H1 (cell line): ENCODE measurements at regions not wholly inside any gene's neighbourhood (a gene's known extent, or its start where the extent isn't known, plus 50 kb on each side); places are given as distances from the start of the nearest gene placed in this dataset.

ENCODE experiments used
- CTCF ChIA-PET: fragments of 300-600 bp; sonication (Branson Sonifier 250); formaldehyde crosslinking; loops from one replicate; lab custom pipeline; 2021; ENCODE audit not compliant: partially characterized antibody; lab: Charles Lee
- POLR2A ChIA-PET: fragments of 300-600 bp; sonication (Branson Sonifier 250); formaldehyde crosslinking; loops from one replicate; lab custom pipeline; 2021; ENCODE audit warnings: inconsistent platforms; ENCODE audit not compliant: partially characterized antibody; lab: Charles Lee
- DNase-seq, 2 experiments: peaks; one replicate each; pipeline versions ENCODE4 v3.0.0 to v3.0.0-alpha.2; 2010 to 2022; ENCODE audit warnings: low spot score in 2 of 2, low read depth in 1 of 2, mixed read lengths in 1 of 2
- FAIRE-seq: peaks from 2 replicates; lab custom pipeline; 2011; peaks lifted over from hg19 to GRCh38; lab: Jason Lieb, UNC
- H2AFZ ChIP-seq: 2 replicates; pipeline ENCODE4 v1.8.1; 2012; ENCODE audit warnings: low read length, inconsistent platforms
- H2AK5ac ChIP-seq: 2 replicates; pipeline ENCODE4 v1.6.1; 2013; ENCODE audit warnings: low read depth, low read length
- H2BK120ac ChIP-seq: replicated peaks from 2 replicates; pipeline ENCODE3; 2013; ENCODE audit warnings: low read depth, low read length, inconsistent platforms
- H2BK12ac ChIP-seq: 2 replicates; pipeline ENCODE4 v1.6.1; 2013; ENCODE audit warnings: low read depth, low read length
- H2BK15ac ChIP-seq: 2 replicates; pipeline ENCODE4 v1.6.1; 2013; ENCODE audit warnings: low read length
- H2BK20ac ChIP-seq: 2 replicates; pipeline ENCODE4 v1.6.1; 2013; ENCODE audit warnings: low read length
- H2BK5ac ChIP-seq: 2 replicates; pipeline ENCODE4 v1.6.1; 2013; ENCODE audit warnings: low read depth, low read length
- H3K14ac ChIP-seq: 2 replicates; pipeline ENCODE4 v1.6.1; 2013; ENCODE audit warnings: inconsistent platforms; ENCODE audit not compliant: insufficient read length
- H3K18ac ChIP-seq: 2 replicates; pipeline ENCODE4 v1.6.1; 2013; ENCODE audit warnings: low read length; ENCODE audit errors: extremely low read depth
- H3K23ac ChIP-seq: 2 replicates; pipeline ENCODE4 v1.6.1; 2013; ENCODE audit warnings: inconsistent platforms; ENCODE audit not compliant: insufficient read length
- H3K23me2 ChIP-seq: 2 replicates; pipeline ENCODE4 v1.6.1; 2013; ENCODE audit warnings: low read depth, low read length
- H3K27ac ChIP-seq: 2 replicates; pipeline ENCODE4 v1.6.1; 2011; ENCODE audit warnings: low read depth, low read length, inconsistent platforms
- H3K27me3 ChIP-seq, 4 experiments: replicated peaks in 1 of 4; 1 replicate in 1 of 4; 2 replicates in 3 of 4; pipeline versions ENCODE4 v1.6.1 to v1.8.1; 2011 to 2013; ENCODE audit warnings: low read length in 3 of 4, mild to moderate bottlenecking in 3 of 4, inconsistent platforms in 2 of 4, mixed read lengths in 2 of 4, moderate library complexity in 1 of 4; ENCODE audit not compliant: control insufficient read depth in 3 of 4, insufficient read depth in 3 of 4; ENCODE audit errors: extremely low read depth in 1 of 4
- H3K36me3 ChIP-seq, 4 experiments: 2 replicates each; pipeline versions ENCODE4 v1.6.1 to v1.8.1; 2011 to 2013; ENCODE audit warnings: mild to moderate bottlenecking in 4 of 4, low read length in 3 of 4, moderate library complexity in 2 of 4, control low read depth in 1 of 4, inconsistent platforms in 1 of 4; ENCODE audit not compliant: insufficient read depth in 4 of 4, control insufficient read depth in 2 of 4
- H3K4ac ChIP-seq: replicated peaks from 2 replicates; pipeline ENCODE3; 2013; ENCODE audit warnings: low read length, low read depth, mixed read lengths, inconsistent platforms; ENCODE audit not compliant: insufficient read length
- H3K4me1 ChIP-seq, 4 experiments: replicated peaks in 1 of 4; 1 replicate in 1 of 4; 2 replicates in 3 of 4; pipeline versions ENCODE4 v1.6.1 to v1.8.1; 2011 to 2013; ENCODE audit warnings: low read length in 3 of 4, inconsistent platforms in 2 of 4, mixed read lengths in 1 of 4; ENCODE audit not compliant: insufficient read depth in 4 of 4, control insufficient read depth in 3 of 4
- H3K4me2 ChIP-seq, 2 experiments: 2 replicates each; pipeline versions ENCODE4 v1.6.1 to v1.8.1; 2011 to 2013; ENCODE audit warnings: low read depth in 2 of 2, low read length in 2 of 2, control low read depth in 1 of 2, inconsistent platforms in 1 of 2, mild to moderate bottlenecking in 1 of 2; ENCODE audit not compliant: insufficient read depth in 1 of 2
- H3K4me3 ChIP-seq, 4 experiments: fragments of 200-600, 300-600 bp in 1 of 4; sonication (generic), shearing (Covaris generic), sonication (Bioruptor Twin) in 1 of 4; 2 replicates each; pipeline versions ENCODE4 v1.5.1 to v1.8.1; 2011 to 2016; ENCODE audit warnings: low read length in 4 of 4, low read depth in 3 of 4, control low read depth in 2 of 4, inconsistent platforms in 2 of 4, mild to moderate bottlenecking in 2 of 4, mixed read lengths in 1 of 4, moderate library complexity in 1 of 4; ENCODE audit not compliant: insufficient read depth in 2 of 4; ENCODE audit errors: extremely low read depth in 1 of 4
- H3K56ac ChIP-seq: replicated peaks from 2 replicates; pipeline ENCODE3; 2013; ENCODE audit warnings: low read depth, mild to moderate bottlenecking, mixed read lengths, low read length, inconsistent platforms; ENCODE audit not compliant: insufficient read length
- H3K79me1 ChIP-seq: 2 replicates; pipeline ENCODE4 v1.6.1; 2013; ENCODE audit warnings: low read depth, low read length, control low read depth
- H3K79me2 ChIP-seq, 2 experiments: 2 replicates each; pipeline versions ENCODE4 v1.6.1 to v1.8.1; 2012 to 2013; ENCODE audit warnings: low read length in 2 of 2, mild to moderate bottlenecking in 2 of 2, inconsistent platforms in 1 of 2; ENCODE audit not compliant: insufficient read depth in 2 of 2, control insufficient read depth in 1 of 2
- H3K9ac ChIP-seq, 4 experiments: replicated peaks in 1 of 4; 1 replicate in 1 of 4; 2 replicates in 3 of 4; pipeline versions ENCODE4 v1.6.1 to v1.8.1; 2011 to 2013; ENCODE audit warnings: low read depth in 3 of 4, low read length in 3 of 4, control low read depth in 2 of 4, mild to moderate bottlenecking in 2 of 4, moderate library complexity in 2 of 4, inconsistent platforms in 1 of 4; ENCODE audit errors: extremely low read depth in 1 of 4
- H3K9me3 ChIP-seq, 2 experiments: 2 replicates each; pipeline versions ENCODE4 v1.6.1 to v1.8.1; 2012 to 2013; ENCODE audit warnings: mild to moderate bottlenecking in 2 of 2, moderate library complexity in 2 of 2, control low read depth in 1 of 2, inconsistent platforms in 1 of 2, low read depth in 1 of 2, low read length in 1 of 2, mixed read lengths in 1 of 2; ENCODE audit not compliant: insufficient read depth in 2 of 2
- H4K20me1 ChIP-seq, 2 experiments: replicated peaks in 1 of 2; 2 replicates each; pipeline versions ENCODE3 to v1.8.1; 2011 to 2013; ENCODE audit warnings: inconsistent platforms in 2 of 2, low read length in 2 of 2, mild to moderate bottlenecking in 1 of 2; ENCODE audit not compliant: insufficient read depth in 2 of 2, control insufficient read depth in 1 of 2
- H4K5ac ChIP-seq: 2 replicates; pipeline ENCODE4 v1.6.1; 2013; ENCODE audit warnings: low read length, low read depth, mixed read lengths, inconsistent platforms; ENCODE audit not compliant: insufficient read length
- H4K8ac ChIP-seq: 2 replicates; pipeline ENCODE4 v1.8.0; 2013; ENCODE audit warnings: mild to moderate bottlenecking, moderate library complexity, low read length, inconsistent platforms; ENCODE audit not compliant: insufficient read depth; ENCODE audit errors: extremely low read depth
- H4K91ac ChIP-seq: replicated peaks from 2 replicates; pipeline ENCODE3; 2013; ENCODE audit warnings: low read length, mixed read lengths, inconsistent platforms; ENCODE audit not compliant: insufficient read length
- CBX5 ChIP-seq: fragments of 300-800, 300-1000 bp; sonication (generic); IDR thresholded peaks from 2 replicates; pipeline ENCODE4 v1.7.1; 2016; ENCODE audit warnings: antibody characterized with exemption, low read length, low read depth
- CTBP2 ChIP-seq: IDR thresholded peaks from 2 replicates; pipeline ENCODE4 v1.7.0; 2011; ENCODE audit warnings: borderline replicate concordance, mild to moderate bottlenecking, moderate library complexity, mixed read lengths, low read length; ENCODE audit not compliant: insufficient read depth, insufficient read length
- GTF2F1 ChIP-seq: IDR thresholded peaks from 2 replicates; pipeline ENCODE4 v1.6.1; 2012; ENCODE audit warnings: low read depth, low read length, improper control_type of control experiment, borderline replicate concordance
- HDAC6 ChIP-seq: IDR thresholded peaks from one replicate; pipeline ENCODE4 v1.7.1; 2012; ENCODE audit warnings: low read depth, mild to moderate bottlenecking, inconsistent platforms, low read length, moderate library complexity
- JUN ChIP-seq: IDR thresholded peaks from 2 replicates; pipeline ENCODE4 v1.6.1; 2011; ENCODE audit warnings: low read depth, mild to moderate bottlenecking, improper control_type of control experiment, low read length
- KDM1A ChIP-seq: fragments of 200-600, 300-600 bp; sonication (generic); IDR thresholded peaks from 2 replicates; pipeline ENCODE4 v1.7.1; 2016; ENCODE audit warnings: mild to moderate bottlenecking, low read length, borderline replicate concordance
- KDM5A ChIP-seq: fragments of 200-600 bp; IDR thresholded peaks from 2 replicates; pipeline ENCODE4 v1.7.1; 2012; ENCODE audit warnings: mild to moderate bottlenecking, low read length, inconsistent platforms, mixed read lengths
- POLR2A ChIP-seq, 2 experiments: IDR thresholded peaks; 1 replicate in 1 of 2; 2 replicates in 1 of 2; pipeline ENCODE4 v1.6.1; 2011; ENCODE audit warnings: low read depth in 2 of 2, low read length in 2 of 2, mild to moderate bottlenecking in 2 of 2; ENCODE audit errors: control extremely low read depth in 1 of 2
- RBBP5 ChIP-seq: IDR thresholded peaks from 2 replicates; pipeline ENCODE4 v1.7.1; 2012; ENCODE audit warnings: low read depth, mild to moderate bottlenecking, inconsistent platforms, low read length, moderate library complexity, borderline replicate concordance
- SIRT6 ChIP-seq: IDR thresholded peaks from one replicate; pipeline ENCODE4 v1.7.1; 2012; ENCODE audit warnings: low read length, inconsistent platforms
- TAF1 ChIP-seq: IDR thresholded peaks from 2 replicates; pipeline ENCODE4 v1.6.1; 2011; ENCODE audit warnings: mild to moderate bottlenecking, low read depth, low read length
- TBP ChIP-seq: IDR thresholded peaks from 2 replicates; pipeline ENCODE4 v1.6.1; 2011; ENCODE audit warnings: low read depth, low read length, improper control_type of control experiment
- TCF12 ChIP-seq: IDR thresholded peaks from 2 replicates; pipeline ENCODE4 v1.6.1; 2011; ENCODE audit warnings: low read depth, mild to moderate bottlenecking, low read length
- TEAD4 ChIP-seq: IDR thresholded peaks from 2 replicates; pipeline ENCODE4 v1.6.1; 2012; ENCODE audit warnings: low read depth, low read length, inconsistent platforms, mixed read lengths
- YY1 ChIP-seq: IDR thresholded peaks from 2 replicates; pipeline ENCODE4 v1.6.1; 2011; ENCODE audit warnings: low read depth, mild to moderate bottlenecking, low read length
- ZNF274 ChIP-seq: IDR thresholded peaks from 2 replicates; pipeline ENCODE4 v1.7.0; 2012; ENCODE audit warnings: low read length, borderline replicate concordance; ENCODE audit errors: extremely low read depth
- WGBS, 2 experiments: shearing (Covaris generic) in 1 of 2; methylation state at CpG; one replicate each; pipeline versions ENCODE4 v1.1.6 to v1.1.7; 2013 to 2015; ENCODE audit warnings: low lambda C conversion rate in 2 of 2, mixed read lengths in 2 of 2, inconsistent platforms in 1 of 2, low coverage in 1 of 2, missing lambda C conversion rate in 1 of 2; ENCODE audit not compliant: insufficient replicate concordance in 2 of 2, insufficient coverage in 1 of 2, insufficient read length in 1 of 2; ENCODE audit errors: extremely low coverage in 1 of 2, missing lambda C conversion rate in 1 of 2; 5-methylcytosine and 5-hydroxymethylcytosine counted together

GRCh38 chr2:186209532-186209931, 276.5 kb upstream of the ZC3H15 start:
- Histone ChIP-seq H2BK15ac (no peak overlapping the region), H3K79me2 (no peaks in the 10 kb centered on the region), H3K23me2 (no peaks in the 10 kb centered on the region), H4K20me1 (no peaks in the 10 kb centered on the region), H3K18ac (no peak overlapping the region), H2BK120ac (no peak overlapping the region), H2BK12ac (no peak overlapping the region), H3K36me3 (no peaks in the 10 kb centered on the region), H3K9me3 (no peaks in the 10 kb centered on the region), H2AFZ (no peak overlapping the region), H4K91ac (no peak overlapping the region), H2BK20ac (no peak overlapping the region), H2AK5ac (no peak overlapping the region), H3K4me3 (no peak overlapping the region), H3K4ac (no peak overlapping the region), H2BK5ac (no peak overlapping the region), H3K27ac (no peak overlapping the region), H3K4me2 (no peak overlapping the region), H3K14ac (no peak overlapping the region), H3K23ac (no peak overlapping the region), H4K5ac (no peak overlapping the region), H3K27me3 (no peaks in the 10 kb centered on the region), H3K56ac (no peak overlapping the region), H3K79me1 (no peaks in the 10 kb centered on the region), H3K9ac (no peak overlapping the region), H4K8ac (no peak overlapping the region), H3K4me1 (no peaks in the 10 kb centered on the region)
- DNase-seq, result no peak
- 97% methylated on average over 5 of the region's 5 CpGs; no CpG with 5 or more reads in 1 of the 2 experiments for WGBS, 2 experiments
- no peak for TF ChIP-seq KDM1A
- TF ChIP-seq SIRT6, result no peak
- no peak for TF ChIP-seq ZNF274
- no peak for TF ChIP-seq POLR2A (IDR thresholded peaks at IDR 0.05; ENCODE audit: control extremely low read depth in 1 of 2, low read depth in 2 of 2, low read length in 2 of 2)
- TF ChIP-seq HDAC6, result no peak
- no peak for TF ChIP-seq JUN
- no peak for TF ChIP-seq RBBP5
- no peak for TF ChIP-seq CTBP2
- TF ChIP-seq KDM5A, result no peak
- no peak for TF ChIP-seq TAF1
- no peak for TF ChIP-seq TBP
- TF ChIP-seq TCF12, result no peak
- no peak for TF ChIP-seq YY1
- no peak for TF ChIP-seq GTF2F1
- TF ChIP-seq TEAD4, result no peak
- TF ChIP-seq CBX5, result no peak
- no peak for FAIRE-seq
- POLR2A ChIA-PET, result no interaction called here
- CTCF ChIA-PET, result interaction anchor here (0.5 kb wide), 1 partner anchor 16 kb away, joined by 3 read pairs; no protein-coding TSS in a partner anchor
